COLO829 (cell line): ENCODE measurements at regions not wholly inside any gene's neighbourhood (a gene's known extent, or its start where the extent isn't known, plus 50 kb on each side); places are given as distances from the start of the nearest gene placed in this dataset.
"Not testable (repeated sequence)": the region's sequence is repeated elsewhere in the genome, so short reads cannot be mapped to it uniquely, and the experiment has no call there.

ENCODE experiments used
- DNase-seq: peaks from one replicate; pipeline ENCODE4 v3.0.0; 2012; ENCODE audit warnings: low spot score

DNA sequence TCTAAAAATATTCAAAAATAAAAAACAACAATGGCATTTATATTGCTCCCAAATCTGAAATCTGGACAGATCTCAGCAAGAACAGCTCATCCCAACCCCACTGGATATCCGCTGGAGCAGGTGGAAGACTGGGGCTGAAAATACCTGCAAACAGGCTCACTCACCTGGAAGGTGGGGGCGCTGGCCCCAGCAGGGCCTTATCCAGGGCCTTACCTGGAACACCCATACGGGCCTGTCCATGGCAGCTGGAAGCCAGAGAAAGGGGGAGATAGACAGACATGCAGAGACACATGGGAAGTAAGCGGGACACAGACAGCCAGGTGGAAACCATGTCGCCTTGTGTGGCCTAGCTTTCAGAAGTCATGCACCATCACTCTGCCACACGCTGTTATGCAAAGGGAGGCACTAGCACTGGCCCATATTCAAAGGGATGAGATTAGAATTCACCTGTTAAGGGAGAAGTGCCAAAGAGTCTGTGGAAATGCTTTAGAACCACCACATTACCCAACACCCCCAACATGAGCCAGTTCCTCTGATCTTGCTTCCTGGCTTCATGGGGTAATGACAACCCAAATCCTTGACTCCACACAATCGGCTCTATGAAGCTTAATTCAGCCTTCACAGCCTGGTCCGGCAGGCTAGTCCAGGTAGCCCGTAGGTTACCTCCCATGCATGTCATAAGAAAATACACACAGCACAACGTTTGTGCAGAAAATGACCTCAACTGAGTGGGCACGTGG is 99.0 kb upstream of the CDYL start:
- no peak for DNase-seq

- no peak for DNase-seq
Measured at GRCh38 chr6:4676016-4676415, 100.2 kb upstream of the CDYL start.

DNA sequence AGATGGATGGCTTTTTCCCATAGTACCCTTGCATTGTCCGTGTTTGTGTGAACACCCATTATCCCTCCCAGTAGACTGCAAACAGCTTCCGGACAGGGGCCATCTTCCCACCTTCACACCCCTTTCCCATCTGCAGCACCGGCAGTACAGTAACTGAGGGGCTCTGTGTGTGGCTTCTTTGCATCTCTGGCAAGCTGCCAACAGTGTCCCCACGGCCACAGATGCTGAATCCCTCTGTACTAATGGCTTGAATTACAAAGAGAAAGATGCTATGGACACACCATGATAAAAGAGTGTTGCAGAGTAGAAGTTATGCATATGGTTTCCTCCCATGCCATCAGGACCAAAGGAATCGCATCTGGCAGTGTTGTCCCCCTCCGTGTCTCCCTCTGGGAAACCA is 101.1 kb upstream of the CDYL start:
- DNase-seq, result no peak

DNA sequence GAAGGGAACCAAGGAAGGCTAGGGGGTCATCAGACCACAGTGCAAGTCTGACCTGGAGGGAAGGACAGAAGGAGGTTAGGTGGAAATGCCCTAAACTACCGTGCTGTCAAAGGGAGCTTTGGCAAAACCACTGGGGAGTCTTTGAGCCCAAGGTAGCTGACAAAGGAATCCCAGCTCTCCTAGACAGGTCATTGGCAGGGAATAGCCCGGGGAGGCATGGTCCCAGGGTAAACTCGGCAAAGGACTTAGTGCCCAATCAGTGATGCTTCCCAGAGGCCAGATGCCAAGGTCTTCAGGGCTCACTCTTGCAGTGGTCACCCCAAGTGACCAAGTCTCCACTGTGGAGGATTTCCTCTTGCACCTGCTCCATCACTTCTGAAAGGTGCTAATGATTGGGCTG is 102.3 kb upstream of the CDYL start:
- DNase-seq, result no peak

DNA sequence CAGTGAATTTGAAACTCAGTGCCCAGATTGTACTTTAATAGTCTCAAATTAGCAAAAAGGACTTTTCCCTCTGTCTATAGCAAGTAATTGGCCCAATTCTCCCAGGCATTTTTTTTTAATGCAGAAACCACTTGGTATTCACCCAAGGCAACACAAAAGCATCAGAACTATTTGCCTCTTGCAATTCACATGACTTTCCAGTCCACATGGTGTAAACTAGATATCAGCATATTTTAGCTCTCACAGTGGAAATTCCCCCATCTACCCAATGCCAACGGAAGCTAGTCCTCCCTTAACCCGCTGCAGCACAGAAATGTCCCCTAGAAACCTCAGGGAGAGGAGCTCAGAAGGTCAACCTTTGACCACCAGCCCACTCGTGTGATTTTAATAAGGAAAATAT is 103.4 kb upstream of the CDYL start:
- DNase-seq, result no peak

GRCh38 chr6:4671587-4672115 is 104.6 kb upstream of the CDYL start:
- no peak for DNase-seq

DNA sequence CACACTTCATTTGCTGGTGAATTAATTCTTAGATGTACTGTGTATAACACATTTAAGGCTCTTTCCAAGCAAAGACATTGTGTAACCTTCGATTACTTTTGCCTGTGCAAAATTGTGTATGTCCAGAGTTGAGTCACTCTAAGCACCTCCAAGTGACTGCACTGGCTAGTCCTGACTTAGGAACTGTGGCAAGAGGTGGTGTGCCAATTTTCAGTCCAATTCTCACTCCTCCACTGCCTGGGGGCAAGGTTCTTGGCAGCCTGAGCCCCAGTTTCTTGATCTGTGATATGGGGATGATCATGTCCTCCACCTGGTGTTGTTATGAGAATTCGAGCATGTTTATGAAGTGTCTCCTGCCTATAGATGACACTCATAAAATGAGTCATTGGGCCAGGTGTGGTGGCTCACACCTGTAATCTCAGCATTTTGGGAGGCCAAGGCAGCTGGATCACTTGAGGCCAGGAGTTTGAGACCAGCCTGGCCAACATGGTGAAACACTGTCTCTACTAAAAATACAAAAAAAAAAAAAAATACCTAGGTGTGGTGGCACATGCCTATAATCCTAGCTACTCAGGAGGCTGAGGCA is 105.3 kb upstream of the CDYL start:
- DNase-seq, result no peak

GRCh38 chr6:4670290-4670689 is 105.9 kb upstream of the CDYL start:
- no peak for DNase-seq

GRCh38 chr6:4668271-4669179 is 107.7 kb upstream of the CDYL start:
- no peak for DNase-seq

DNA sequence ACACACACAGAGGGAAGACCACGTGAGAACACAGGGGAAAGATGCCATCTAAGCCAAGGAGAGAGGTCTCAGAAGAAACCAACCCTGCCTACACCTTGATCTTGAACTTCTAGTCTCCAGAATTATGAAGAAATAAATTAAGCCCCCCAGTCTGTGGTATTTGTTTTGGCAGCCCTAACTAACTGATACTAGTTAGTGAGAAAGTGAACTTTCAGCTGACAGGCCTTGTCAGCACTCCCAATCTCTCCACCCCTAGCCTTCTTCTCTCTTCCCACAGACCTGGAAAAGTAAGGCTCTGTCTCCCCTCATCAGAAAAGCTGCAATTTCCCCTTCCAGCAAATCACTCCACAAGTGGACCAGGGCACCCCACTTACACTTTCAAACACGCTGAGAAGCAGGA is 108.6 kb upstream of the CDYL start:
- no peak for DNase-seq

DNA sequence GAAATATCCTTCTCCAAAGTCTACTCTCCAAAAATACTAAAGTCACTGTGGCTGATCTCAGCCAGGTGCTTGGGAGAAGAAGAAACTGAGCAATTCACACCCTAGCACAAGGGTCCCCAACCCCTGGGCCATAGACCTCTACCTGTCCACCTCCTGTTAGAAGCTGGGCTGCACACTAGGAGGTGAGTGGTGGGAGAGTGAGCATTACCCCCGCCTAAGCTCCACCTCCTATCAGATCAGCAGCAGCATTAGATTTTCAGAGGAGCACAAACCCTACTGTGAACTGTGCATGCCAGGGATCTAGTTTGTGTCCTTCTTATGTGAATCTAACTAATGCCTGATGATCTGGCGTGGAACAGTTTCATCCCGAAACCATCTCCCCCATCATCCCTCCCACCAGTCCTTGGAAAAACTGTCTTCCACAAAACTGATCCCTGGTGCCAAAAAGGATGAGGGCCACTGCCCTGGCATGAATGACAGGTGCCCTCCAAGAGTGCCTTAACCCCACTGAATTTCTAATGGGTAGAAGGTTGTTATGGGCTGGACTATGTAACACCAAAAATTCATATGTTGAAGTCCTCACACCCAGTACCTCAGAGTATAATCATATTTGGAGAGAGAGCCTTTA is 109.2 kb upstream of the CDYL start:
- no peak for DNase-seq

- DNase-seq, result no peak
Measured at GRCh38 chr6:4665489-4666417, 110.5 kb upstream of the CDYL start.

DNA sequence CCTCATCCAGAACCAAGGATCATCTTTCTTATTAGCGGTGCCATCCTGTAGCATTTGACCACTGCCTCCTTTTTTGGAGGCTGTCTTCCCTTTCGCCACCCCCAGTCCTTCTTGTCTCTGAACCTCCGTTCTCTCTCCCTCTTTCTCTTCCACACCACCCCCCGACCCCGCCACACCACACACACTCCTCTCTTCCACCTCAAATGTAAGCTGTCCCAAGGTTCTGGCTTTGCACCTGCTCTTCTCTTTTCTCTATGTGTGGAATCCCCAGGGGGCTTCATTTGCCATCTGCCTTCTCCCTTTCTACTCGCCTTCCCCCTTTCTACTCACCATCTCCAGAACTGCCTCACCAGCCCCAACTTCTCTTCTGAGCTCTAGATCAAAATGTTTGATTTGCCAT is 111.3 kb upstream of the CDYL start:
- DNase-seq, result no peak

DNA sequence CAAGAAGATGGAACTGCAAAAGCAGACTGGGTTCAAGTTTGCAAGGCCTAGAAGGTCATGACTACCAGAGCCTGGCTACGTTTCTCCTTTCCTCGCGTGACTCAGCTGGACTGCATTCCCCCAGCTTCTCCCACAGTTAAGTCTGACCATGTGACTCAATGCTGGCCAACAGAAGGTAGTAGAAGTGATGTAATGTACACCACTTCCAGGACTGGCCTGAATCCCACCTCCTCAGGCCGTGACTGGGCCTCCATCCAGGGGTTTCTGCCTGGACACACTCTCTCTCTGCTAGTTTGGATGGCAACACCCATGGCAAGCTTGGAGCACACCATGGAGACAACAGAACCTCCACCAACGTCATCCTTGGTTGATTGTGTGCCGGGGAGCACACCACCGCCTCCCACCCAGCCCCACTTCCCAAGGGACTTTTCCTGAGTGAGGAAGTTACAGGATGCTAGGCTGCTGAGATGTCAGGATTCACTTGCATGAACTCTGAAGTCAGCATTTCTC is 112.0 kb upstream of the CDYL start:
- DNase-seq, result no peak

DNA sequence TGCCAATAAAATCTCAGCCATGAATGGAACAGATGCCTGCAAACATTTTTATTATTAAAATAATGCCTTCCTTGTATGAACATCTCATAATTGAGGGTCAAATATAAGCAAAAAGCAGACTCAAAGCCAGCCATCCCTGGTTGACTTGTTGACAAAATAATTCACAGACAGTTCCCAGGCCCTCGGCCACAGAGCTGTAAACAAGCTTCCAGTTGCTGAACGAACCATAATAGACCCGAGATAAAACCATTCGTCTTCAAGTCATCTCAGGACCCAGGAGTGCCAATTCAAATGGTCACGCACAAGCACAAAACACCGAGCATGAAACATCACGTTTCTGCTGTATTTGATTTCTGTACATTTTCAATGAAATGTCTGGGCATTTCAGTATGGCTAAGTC is 113.3 kb upstream of the CDYL start:
- DNase-seq, result no peak

DNA sequence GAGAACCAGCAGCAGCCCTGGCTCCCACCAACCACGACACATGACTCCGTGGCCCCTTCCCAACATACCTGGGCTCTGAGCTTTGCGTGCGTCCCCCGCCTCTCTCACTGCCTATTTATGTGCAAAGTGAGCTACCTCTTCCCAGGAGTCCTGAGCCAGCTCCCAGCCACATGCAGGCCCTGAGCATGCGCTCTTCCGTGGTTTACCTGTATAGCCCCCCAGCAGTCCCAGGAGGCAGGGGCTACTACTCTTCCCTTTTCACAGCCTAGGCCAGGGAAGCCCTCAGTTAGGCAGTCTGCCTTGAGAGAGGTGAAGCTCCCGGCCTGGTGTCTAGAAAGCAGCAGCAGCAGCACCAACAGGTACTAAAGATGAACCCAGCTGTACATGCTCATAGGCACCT is 114.8 kb upstream of the CDYL start:
- no peak for DNase-seq

DNA sequence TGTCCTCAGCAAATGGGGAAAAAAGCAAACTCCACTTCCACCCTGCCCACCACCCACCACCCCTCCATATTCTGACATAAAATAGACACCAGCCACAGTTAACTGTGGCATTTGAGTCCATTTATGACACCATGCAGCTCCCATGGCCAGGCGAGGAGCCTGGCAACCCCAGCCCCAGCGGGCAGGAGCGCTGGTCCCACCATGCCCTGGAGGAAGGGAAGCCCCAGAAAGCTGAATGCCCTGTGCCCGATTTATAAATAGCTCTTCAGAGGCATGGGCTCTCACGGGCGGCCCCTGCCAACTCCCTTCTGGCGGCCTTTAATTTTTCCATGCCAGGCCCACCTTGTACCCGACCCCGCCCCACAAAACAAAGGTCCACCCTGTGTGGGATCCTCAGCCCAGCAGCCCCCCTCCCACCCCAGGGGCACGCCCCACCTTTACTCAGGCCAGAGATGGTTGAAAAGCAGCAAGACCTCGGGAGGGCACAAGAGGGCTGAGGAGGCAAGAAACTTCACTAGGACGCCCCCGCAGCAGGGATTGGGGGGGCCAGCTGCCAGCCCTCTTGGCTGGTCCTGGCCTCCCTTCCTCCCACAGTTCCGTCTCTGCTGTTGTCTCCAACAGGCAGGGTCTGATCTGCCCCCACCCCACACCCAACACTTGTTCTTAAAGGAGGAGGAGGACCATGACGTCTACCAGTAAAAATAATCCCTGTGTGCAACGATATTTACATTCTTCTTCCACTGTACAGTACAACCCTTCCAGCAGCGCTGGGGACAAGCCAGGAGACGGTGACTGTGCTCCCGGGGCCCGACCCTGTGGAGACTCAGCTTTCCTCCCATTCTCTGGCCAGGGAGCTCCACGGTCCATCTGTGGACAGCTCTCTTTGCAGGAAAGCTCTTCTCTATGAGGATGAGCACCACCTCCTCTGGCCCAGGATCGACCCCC is 115.6 kb upstream of the CDYL start:
- no peak for DNase-seq

GRCh38 chr6:4659719-4660118 is 116.5 kb upstream of the CDYL start:
- not testable (repeated sequence) for DNase-seq

GRCh38 chr6:4658486-4658885 is 117.7 kb upstream of the CDYL start:
- no peak for DNase-seq

DNA sequence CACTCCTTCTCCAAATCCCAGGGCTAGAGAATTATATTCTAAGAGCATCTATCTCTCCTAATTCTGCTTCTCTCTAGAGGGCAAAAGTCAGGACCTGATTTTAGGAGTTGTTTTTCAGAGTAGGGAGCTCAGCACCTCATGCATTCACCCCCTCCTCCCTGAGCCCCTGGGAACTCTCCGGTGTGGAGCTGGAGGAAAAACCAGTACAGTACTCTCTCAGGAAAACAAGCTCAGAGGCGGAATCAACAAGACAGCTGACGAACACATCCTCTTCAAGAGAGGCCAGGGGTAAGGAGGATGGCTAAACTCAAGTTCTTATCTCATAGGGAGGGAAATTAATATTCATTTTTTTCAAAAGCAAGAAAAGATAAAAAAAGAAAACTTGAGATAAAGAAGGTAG is 120.1 kb upstream of the CDYL start:
- DNase-seq, result no peak
